Adipocyte (in vitro differentiated cells): ENCODE measurements at regions not wholly inside any gene's neighbourhood (a gene's known extent, or its start where the extent isn't known, plus 50 kb on each side); places are given as distances from the start of the nearest gene placed in this dataset.
"Not testable (repeated sequence)": the region's sequence is repeated elsewhere in the genome, so short reads cannot be mapped to it uniquely, and the experiment has no call there.

ENCODE experiments used
- DNase-seq: peaks from one replicate; pipeline ENCODE4 v3.0.0-alpha.2; 2015; ENCODE audit warnings: low read depth
- H3K27me3 ChIP-seq: replicated peaks from 2 replicates; pipeline ENCODE4 v1.7.0; 2013; ENCODE audit warnings: mild to moderate bottlenecking, low read length, moderate library complexity; ENCODE audit not compliant: control insufficient read depth, insufficient read depth
- H3K36me3 ChIP-seq: 2 replicates; pipeline ENCODE4 v1.7.0; 2013; ENCODE audit warnings: low read length, mild to moderate bottlenecking, moderate library complexity; ENCODE audit not compliant: control insufficient read depth, insufficient read depth, severe bottlenecking
- H3K4me1 ChIP-seq: 2 replicates; pipeline ENCODE4 v1.7.0; 2013; ENCODE audit warnings: mild to moderate bottlenecking, low read length, moderate library complexity; ENCODE audit not compliant: control insufficient read depth, insufficient read depth
- H3K4me3 ChIP-seq: 2 replicates; pipeline ENCODE4 v1.7.0; 2013; ENCODE audit warnings: mild to moderate bottlenecking, low read length, moderate library complexity
- H3K9ac ChIP-seq: 2 replicates; pipeline ENCODE4 v1.7.0; 2013; ENCODE audit warnings: mild to moderate bottlenecking, low read length, moderate library complexity
- H3K9me3 ChIP-seq: 2 replicates; pipeline ENCODE4 v1.7.0; 2013; ENCODE audit warnings: mild to moderate bottlenecking, low read length, moderate library complexity; ENCODE audit not compliant: control insufficient read depth

DNA sequence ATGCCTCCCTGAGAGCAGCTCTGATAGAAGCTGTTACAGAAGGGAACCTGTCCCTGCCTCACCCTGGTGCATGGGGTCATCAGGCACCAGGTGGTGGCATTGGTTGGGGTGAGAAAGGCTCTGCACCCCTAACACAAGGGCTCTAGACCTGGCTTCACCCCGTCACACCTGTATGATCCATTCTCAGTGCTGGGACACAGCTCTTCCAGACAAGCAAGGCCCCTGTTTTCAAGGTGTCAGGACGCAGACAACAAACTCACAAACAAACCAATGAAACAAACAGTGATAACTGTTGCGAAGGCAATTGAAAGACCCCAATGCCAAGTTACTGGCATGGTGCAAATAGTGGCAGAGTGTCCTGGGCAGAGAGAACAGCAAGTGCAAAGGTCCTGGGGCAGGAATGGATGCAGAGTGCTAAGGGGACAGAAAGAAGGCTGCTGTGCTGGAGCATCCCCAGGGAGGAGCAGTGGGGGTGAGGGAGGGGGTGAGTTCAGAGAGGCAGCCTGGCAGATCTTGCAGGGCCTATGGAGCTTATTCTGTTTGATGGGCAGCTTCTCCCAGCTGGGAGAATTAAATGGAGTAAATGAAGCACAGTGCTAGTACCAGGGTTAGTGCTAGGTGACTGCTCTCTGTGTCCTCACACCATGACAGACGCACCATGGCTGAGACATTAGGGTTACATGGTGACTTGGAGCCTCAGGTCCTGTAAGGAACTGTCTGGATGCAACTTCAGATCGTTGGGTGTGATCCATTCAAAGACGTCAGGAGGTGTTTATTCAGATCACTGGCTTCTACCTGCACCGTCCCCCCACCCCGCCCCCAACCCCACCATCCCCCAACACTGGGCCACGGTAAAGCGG lies 67.9 kb upstream of the UNC5A start:
- Histone ChIP-seq H3K4me1 (no peaks in the 10 kb centered on the region), H3K27me3 (peaks cover 88% of the 10 kb centered on the region), H3K9me3 (no peaks in the 10 kb centered on the region), H3K4me3 (no peak overlapping the region), H3K36me3 (no peaks in the 10 kb centered on the region), H3K9ac (no peak overlapping the region)
- no peak for DNase-seq

DNA sequence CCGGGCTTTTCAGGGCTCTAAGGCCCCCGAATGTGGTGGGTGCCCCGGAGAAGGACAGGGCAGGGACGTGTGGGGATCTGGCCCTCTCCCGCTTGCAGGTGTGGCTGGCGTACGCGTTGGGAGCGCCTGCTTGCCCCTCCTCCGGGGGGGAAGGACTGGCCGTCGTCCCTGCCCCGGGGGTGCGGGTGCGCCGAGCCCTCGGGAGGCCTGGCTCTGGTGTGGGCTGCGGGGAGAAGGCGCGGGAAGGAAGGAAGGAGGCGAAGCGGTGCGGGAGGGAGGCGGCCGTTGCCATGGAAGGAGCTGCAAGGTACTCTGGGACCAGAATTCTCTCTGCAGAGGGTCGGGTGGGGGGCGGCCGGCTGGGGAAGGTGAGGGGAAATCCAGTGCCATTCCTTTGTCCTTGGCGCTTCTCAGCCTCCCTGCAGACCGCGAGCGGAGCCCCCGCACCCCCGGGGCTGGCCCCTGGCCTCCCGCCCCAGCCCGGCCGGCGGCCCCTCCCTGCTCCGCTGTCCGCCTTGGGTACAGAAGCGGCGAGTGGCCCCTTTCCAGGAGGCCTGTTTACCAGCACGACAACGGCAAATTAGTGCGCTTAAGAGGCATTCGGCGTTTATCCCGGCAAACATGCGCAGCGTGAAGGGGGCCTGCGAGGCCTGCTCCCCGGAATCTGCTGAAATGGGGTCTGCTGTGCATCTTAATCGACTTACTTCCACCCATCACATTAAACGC lies 67.1 kb upstream of the UNC5A start:
- H3K36me3 ChIP-seq = no peaks in the 10 kb centered on the region
- H3K27me3 ChIP-seq = peaks cover 88% of the 10 kb centered on the region
- DNase-seq = peak; percentile 7
- H3K4me3 ChIP-seq = no peak overlapping the region
- no peaks in the 10 kb centered on the region for H3K4me1 ChIP-seq
- no peak overlapping the region for H3K9ac ChIP-seq
- no peaks in the 10 kb centered on the region for H3K9me3 ChIP-seq

DNA sequence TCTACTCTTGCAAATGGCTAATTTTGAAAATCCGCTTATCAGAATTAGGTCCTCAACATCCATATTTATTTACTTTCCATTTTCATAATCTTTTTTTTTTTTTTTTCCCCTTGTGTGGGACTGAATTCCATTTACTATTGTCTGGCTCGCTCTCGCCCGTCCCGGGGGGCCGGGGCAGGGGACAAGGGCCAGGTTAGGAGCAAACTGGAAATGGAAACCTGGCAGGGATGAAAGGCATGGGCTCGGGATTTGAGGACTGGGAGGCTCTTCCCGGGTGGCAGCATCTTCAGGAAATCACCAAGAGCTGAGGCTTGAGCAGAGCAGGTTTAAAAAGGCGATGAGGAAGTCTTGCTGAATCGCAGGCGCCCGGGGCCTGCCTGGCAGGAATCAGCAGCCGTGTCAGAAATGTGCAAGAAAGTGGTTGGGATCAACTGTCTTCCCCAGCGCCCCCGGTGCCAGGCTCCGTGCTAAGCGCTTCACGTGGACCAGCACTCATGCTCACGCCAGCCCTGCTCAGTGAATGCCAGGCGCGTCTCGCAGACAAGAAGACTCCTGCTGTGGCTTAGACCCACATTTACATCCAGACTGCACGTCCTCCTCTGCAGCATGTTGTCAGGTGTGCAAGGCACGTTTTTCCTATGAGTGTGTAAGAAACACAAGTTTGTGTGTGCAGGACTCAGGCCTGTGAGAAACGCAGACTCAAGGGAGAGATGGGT lies 66.3 kb upstream of the UNC5A start:
- no peaks in the 10 kb centered on the region for H3K36me3 ChIP-seq
- H3K4me3 ChIP-seq = no peak overlapping the region
- no peaks in the 10 kb centered on the region for H3K4me1 ChIP-seq
- no peak for DNase-seq
- H3K27me3 ChIP-seq = peaks cover 86% of the 10 kb centered on the region
- H3K9me3 ChIP-seq = no peaks in the 10 kb centered on the region
- no peak overlapping the region for H3K9ac ChIP-seq

DNA sequence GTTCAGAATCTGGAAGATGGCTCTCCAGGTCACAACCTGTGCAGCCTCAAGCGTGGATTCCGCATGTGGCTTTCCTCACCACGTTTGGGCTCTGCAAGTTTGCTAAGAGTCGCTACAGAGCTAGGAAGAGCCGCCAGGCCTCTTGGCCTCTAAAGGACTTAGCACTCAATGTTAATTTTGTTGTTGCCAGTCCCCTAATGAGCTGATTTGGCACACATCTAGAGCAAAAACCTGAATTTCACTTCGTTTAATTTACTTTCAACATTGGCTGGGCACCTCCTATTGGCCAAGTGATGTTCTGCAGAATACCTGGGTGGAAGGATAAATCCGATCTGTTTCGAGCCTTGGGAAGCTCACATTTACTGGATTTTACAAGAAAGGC lies 65.8 kb upstream of the UNC5A start:
- no peaks in the 10 kb centered on the region for H3K4me1 ChIP-seq
- H3K4me3 ChIP-seq = no peak overlapping the region
- DNase-seq = no peak
- H3K27me3 ChIP-seq = peaks cover 83% of the 10 kb centered on the region
- H3K36me3 ChIP-seq = no peaks in the 10 kb centered on the region
- H3K9me3 ChIP-seq = no peaks in the 10 kb centered on the region
- no peak overlapping the region for H3K9ac ChIP-seq

DNA sequence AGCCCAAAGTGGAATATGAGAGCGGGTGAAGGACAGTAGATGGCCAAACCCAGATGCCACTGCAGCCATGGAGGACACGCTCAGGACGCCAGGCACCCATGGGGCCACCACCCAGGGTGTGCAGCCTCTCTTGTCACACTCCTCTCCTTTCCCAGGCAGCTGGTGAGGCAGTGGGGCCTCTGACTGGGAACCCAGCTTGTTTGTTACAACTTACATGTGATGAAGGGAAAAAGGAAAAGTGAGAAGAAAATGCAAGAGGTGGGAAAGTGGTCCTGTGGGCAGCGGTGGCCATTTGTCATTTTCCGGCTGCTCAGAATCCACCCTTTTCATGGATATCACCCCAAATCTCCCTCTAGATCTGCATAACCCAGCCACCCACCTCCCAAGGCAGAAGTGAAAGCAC lies 62.7 kb upstream of the UNC5A start:
- peaks cover 77% of the 10 kb centered on the region for H3K27me3 ChIP-seq
- no peak overlapping the region for H3K9ac ChIP-seq
- no peaks in the 10 kb centered on the region for H3K9me3 ChIP-seq
- H3K4me3 ChIP-seq = no peak overlapping the region
- H3K4me1 ChIP-seq = no peaks in the 10 kb centered on the region
- no peak for DNase-seq
- H3K36me3 ChIP-seq = no peaks in the 10 kb centered on the region

DNA sequence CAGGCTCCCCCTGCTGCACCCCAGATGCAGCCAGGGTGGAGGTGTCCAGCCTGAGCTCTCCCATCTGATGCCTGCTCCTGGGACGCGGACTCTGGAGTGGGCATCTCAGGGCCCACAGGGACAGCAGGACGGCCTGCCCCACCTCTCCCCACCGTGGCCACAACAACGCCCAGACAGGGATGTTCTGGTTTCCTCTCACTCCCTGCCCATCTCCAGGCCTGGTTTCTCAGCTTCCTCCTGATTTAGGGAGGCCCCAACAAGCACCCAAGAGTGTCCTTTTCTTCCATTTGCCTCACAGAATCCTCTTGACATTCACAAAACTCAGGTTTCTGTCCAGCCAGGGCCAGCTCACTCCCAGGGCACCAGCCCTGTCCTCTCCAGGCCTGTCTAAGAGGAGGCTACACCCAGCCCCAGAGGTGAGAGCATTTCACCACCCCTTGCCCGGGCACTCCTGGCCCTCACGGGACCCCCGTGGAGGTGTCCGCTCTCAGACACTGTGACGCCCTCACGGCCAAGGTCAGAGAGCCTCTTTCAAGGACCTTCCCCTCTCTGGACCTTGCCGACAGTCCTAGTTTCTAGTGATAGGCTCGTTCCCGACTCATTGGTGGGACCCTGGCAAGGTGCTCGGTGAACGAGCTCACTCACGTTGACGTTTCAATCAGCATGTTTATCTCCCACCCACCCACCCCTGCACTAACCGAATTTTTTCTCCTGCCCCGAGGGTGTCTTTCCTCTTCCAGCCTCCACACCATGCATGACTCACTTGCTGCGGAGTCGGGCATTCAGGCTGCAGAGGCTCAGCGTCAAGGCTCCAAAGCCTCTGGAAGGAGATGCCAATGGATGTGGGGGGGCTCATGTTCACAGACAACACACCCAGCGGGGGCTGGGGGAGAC lies 62.0 kb upstream of the UNC5A start:
- Histone ChIP-seq H3K9ac (no peak overlapping the region), H3K4me3 (no peak overlapping the region), H3K36me3 (no peaks in the 10 kb centered on the region), H3K4me1 (no peaks in the 10 kb centered on the region), H3K9me3 (no peaks in the 10 kb centered on the region), H3K27me3 (peaks cover 77% of the 10 kb centered on the region)
- DNase-seq = no peak

DNA sequence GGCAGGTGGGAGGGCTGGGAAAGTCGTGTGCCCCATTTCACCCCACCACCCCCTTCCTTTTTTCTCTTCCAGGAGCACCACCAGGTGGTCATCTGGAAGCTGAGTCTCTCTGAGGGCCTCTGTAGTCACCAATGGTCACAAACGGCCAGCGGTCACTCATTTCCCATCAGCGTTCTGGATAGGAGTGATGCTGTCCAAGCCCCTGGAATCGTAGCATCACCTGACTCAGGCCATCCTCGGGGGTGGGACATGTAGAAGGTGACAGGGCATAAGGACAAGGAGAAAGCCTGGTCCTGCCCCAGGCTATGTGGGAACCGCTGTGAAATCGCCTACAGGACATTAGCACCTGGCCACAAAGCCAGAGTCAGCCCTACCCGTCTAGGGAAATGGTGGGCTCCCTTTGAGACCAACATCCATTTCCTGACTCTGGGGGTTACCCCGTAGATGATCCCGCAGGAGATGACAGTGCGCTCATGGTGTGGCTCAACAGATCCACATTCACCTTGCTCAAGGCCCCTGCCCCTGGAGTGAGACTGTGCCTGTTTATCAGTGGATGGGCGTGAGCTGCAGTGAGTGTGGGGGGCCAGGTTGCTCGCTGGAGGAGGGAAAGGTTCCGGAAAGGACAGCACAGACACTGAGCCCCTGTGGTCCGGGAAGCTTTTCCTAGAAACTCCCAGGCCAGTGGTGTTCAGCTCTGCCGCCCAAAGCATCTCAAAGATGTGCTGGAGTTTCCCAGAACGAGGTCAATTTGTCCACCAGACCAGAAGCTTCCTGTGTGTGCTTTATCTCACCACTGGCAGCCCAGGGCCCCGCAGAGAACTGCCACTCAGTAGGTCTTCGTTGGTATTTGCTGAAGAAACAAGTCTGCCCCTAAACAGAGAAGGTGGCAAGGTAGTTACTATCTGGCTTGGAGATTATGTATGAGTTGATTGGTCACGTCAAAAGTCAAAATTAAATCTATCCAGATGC lies 61.1 kb upstream of the UNC5A start:
- Histone ChIP-seq H3K9ac (no peak overlapping the region), H3K36me3 (no peaks in the 10 kb centered on the region), H3K4me1 (no peaks in the 10 kb centered on the region), H3K4me3 (no peak overlapping the region), H3K27me3 (peaks cover 68% of the 10 kb centered on the region), H3K9me3 (peaks cover 2% of the 10 kb centered on the region)
- no peak for DNase-seq

DNA sequence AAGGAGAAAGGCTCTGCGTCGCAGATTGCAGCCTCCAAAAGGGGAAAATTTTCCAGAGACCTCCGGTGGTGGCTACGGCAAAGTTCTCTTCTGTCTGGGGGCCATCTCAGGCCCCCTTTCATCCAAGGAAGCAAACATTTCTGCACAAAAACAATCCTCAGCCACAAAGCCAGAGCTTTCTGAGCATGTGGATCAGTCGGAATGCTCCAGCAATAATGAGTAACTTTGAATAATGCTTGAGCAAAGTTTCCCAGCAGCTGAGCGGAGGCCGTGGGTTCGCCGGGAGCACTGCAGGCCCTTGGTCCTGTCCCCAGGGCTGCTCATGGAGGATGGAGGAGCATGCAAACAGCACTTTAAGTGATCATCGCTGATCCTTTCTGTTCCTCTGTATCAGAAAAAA lies 60.2 kb upstream of the UNC5A start:
- Histone ChIP-seq H3K36me3 (no peaks in the 10 kb centered on the region), H3K27me3 (peaks cover 59% of the 10 kb centered on the region)
- no peak for DNase-seq

DNA sequence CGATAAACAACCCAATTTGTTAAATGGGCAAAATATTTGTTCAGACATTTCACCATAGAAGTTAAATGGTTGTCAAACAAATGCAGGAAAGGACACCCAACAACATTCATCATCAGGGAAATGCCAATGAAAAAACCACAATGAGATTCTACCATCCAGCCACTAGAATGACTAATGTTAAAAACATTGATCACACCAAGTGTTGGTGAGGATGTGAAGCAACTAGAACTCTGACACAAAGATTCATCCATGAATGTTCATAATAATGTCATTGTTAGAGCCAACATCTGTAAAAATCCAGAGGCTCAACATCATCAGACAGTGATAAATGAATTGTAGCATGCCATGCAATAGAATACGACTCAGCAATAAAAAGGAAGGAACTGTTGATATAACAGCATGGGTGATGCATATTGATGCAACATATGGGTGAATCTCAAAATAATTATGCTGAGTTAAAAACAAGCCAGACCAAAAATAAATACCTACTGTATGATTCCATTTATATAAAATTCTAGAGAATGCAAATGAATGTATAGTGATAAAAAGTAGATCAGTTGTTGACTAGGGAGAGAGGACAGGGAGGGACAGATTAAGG lies 55.9 kb upstream of the UNC5A start:
- Histone ChIP-seq H3K4me3 (no peak overlapping the region), H3K9ac (no peak overlapping the region), H3K27me3 (peaks cover 28% of the 10 kb centered on the region), H3K4me1 (no peaks in the 10 kb centered on the region), H3K9me3 (peaks cover 9% of the 10 kb centered on the region), H3K36me3 (no peaks in the 10 kb centered on the region)
- no peak for DNase-seq

More for the DNA sequence above, 60.2 kb upstream of the UNC5A start:
- Histone ChIP-seq H3K4me3 (no peak overlapping the region), H3K9me3 (peaks cover 2% of the 10 kb centered on the region), H3K9ac (no peak overlapping the region), H3K4me1 (no peaks in the 10 kb centered on the region)

DNA sequence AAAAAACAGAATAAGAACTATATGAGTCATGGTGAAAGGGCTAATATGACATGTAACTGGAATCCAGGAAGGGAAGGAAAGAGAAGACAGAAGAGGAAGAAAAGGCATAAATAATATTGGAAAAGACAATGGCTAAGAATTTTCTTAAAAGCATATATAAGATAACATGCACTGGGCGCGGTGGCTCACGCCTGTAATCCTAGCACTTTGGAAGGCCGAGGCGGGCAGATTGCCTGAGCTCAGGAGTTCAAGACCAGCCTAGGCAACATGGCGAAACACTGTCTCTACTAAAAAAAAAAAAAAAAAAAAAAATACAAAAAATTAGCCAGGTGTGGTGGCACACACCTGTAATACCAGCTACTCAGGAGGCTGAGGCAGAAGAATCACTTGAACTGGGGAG lies 54.8 kb upstream of the UNC5A start:
- DNase-seq, H3K9me3 ChIP-seq: not testable (repeated sequence)

More for the DNA sequence above, 54.8 kb upstream of the UNC5A start:
- H3K36me3 ChIP-seq, H3K9ac ChIP-seq, H3K4me1 ChIP-seq, H3K4me3 ChIP-seq: not testable (repeated sequence)
- H3K27me3 ChIP-seq = peaks cover 19% of the 10 kb centered on the region
